ENCODE measurements at regions not wholly inside any gene's neighbourhood (a gene's known extent, or its start where the extent isn't known, plus 50 kb on each side); places are given as distances from the start of the nearest gene placed in this dataset.

DNA sequence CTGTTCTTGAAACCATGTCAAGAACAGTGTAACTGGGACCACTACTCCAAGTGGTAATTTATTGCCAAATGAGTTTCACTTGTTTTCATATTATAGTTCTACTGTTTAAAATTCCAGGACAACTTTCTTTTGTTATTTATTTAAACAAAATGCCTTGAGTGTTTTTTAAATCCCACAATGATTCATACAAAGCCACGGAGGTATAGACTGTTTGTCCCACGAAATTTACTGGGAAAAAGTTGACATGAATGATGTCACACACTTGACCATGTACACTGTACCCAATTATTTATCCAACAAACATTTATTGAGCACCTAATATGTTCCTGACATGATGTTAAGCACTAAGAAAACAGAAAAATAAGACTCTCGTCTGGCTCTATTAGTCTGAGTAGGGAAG is 243.9 kb upstream of the SIX2 start:
- TF ChIP-seq, protein P1, sequence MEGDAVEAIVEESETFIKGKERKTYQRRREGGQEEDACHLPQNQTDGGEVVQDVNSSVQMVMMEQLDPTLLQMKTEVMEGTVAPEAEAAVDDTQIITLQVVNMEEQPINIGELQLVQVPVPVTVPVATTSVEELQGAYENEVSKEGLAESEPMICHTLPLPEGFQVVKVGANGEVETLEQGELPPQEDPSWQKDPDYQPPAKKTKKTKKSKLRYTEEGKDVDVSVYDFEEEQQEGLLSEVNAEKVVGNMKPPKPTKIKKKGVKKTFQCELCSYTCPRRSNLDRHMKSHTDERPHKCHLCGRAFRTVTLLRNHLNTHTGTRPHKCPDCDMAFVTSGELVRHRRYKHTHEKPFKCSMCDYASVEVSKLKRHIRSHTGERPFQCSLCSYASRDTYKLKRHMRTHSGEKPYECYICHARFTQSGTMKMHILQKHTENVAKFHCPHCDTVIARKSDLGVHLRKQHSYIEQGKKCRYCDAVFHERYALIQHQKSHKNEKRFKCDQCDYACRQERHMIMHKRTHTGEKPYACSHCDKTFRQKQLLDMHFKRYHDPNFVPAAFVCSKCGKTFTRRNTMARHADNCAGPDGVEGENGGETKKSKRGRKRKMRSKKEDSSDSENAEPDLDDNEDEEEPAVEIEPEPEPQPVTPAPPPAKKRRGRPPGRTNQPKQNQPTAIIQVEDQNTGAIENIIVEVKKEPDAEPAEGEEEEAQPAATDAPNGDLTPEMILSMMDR (conservative IDR thresholded peaks at IDR 0.05; ENCODE audit: low read depth, low read length), result no peak
- no peak for TF ChIP-seq EZH2 (IDR thresholded peaks at IDR 0.05; ENCODE audit: borderline replicate concordance, low read depth, low read length, poor library complexity, severe bottlenecking)

All from A673 (cell line).